NCI-H524 (cell line): ENCODE measurements at regions not wholly inside any gene's neighbourhood (a gene's known extent, or its start where the extent isn't known, plus 50 kb on each side); places are given as distances from the start of the nearest gene placed in this dataset.
"Not testable (repeated sequence)": the region's sequence is repeated elsewhere in the genome, so short reads cannot be mapped to it uniquely, and the experiment has no call there.

ENCODE experiments used
- DNase-seq, 2 experiments: peaks; one replicate each; lab custom pipeline; 2025; lab: John Stamatoyannopoulos, UW

DNA sequence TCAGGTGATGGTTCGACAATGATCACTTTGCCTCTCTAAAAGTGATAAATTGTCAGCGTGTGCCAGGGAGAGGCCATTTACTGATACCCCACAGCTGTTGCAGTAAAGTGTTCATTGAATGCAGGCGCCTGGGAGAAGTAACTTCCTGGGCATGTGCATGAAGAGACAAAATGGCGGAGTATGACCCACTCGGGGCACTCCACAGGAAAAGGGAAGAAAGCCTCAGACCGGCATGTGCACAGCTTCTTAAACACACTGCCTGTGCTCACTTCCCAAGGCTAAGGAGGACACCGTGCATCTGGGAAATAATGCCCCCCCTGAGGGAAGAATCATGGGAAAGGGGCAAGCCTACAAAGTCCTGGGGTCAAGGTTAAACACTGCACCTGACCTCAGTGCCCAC, 329.5 kb downstream of the ICE1 start:
- DNase-seq: no peak

GRCh38 chr5:5751498-5751897, 329.0 kb downstream of the ICE1 start:
- no peak for DNase-seq

DNA sequence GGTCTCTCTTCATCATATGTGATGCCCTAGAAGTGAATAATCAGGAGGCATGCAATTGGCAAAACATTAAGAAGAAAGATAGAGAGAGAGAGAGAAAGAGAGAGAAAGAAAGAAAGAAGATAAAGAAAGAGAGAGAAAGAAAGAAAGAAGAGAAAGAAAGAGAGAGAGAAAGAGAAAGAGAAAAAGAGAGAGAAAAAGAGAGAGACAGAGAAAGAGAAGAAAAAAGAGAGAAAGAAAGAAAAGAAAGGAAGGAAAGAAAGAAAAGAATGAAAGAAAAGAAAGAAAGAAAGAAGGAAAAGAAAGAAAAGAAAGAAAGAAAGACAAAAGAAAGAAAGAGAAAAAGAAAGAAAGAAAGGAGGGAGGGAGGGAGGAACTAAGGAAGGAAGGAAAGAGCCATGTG, 318.9 kb downstream of the ICE1 start:
- no peak for DNase-seq

GRCh38 chr5:5739490-5739945, 317.0 kb downstream of the ICE1 start:
- DNase-seq: no peak

DNA sequence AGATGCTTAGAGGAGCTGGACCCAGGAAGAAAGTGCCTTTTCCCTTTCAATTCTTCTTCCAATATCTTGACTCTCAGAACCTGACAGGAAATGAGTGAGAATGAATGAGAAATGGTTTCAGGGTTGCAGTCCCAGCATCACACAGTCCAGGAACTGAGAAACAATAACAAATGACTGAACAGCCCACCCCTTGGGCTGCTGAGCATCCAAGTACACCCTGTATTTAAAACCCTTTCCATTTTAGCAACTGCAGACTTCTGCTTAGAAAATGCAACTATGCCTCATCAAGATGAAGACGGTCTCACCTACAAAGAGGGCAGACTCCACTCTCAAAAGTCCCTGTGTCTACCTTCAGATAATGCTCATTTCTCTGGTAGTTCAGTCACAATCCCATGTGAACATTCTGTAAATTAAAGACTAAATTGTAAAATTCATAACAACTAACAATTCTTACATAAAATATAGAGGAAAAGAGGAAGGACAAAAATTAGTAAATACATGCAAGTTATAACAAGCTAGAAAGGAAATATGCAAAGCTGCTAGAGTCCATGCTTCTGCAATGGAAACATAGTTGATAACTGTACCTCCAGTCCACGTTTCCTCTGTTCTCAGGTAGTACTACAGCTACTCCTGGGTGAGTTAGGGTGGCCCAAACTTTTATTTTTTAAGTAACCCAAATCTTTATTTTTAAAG, 316.5 kb downstream of the ICE1 start:
- no peak for DNase-seq

- DNase-seq: no peak
Measured at GRCh38 chr5:5736007-5736406, 313.5 kb downstream of the ICE1 start.

- DNase-seq: not testable (repeated sequence)
Measured at GRCh38 chr5:5733058-5733457, 310.6 kb downstream of the ICE1 start.

GRCh38 chr5:5726401-5726800, 303.9 kb downstream of the ICE1 start:
- DNase-seq: no peak

GRCh38 chr5:5721881-5722280, 299.4 kb downstream of the ICE1 start:
- no peak for DNase-seq

- DNase-seq: peak in 1 of 2 experiments; percentile 44
Measured at GRCh38 chr5:5719292-5719691, 296.8 kb downstream of the ICE1 start.

DNA sequence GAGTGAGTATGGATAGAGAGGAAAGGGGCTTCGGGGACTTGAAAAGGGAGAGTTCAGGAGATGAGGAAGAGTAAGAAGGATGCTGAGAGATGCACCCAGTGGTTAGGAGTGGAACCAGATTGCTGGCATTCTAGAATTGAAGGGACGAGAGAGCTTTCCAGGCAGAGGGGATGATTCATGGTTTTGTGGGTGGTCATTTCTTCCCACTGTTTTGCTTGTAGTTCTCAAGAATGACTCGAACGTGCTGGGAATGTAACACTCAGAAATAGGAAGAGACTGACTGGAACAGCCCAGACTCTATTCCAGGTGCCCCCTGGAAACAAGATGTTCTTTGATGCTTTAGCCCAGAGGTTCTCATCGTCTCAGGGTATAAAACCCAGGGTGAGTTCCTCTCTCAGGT, 294.2 kb downstream of the ICE1 start:
- DNase-seq: no peak

DNA sequence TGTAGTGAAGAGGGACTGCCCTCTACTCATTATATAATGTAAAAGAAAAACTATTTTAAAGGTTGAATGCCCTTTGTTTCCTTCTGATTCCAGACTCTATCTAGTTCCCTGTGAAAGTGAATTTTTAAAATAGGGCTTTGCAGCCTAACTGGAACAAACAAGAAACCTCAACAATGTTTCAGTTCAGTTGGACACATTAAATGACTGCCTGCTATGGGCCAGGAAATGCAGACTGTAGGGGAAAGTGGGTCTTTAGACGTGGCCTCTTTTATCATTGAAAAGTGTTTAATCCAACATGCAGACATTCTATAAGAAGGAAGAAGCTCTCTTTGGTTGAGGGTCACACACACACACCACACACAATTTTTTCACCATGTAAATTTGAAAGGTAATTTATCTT, 289.1 kb downstream of the ICE1 start:
- DNase-seq: no peak

DNA sequence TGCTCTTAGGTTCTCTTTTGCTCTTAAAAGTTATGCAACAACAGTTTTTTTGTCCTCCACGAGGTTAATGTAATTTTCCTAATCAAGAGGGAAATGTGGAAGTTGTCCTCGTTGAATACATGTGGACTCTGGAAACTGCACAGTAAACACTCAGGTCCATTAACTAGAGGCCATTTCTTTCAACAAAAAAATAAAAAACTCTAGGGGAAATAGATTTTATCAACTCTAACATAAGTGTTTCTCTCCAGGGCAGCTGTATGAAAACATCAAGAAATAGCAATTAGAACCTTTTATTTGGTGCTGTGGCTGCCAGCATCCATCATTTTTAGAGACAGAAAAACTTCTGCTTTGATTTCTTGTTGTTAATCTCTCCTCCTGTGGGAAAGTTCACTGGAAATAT, 288.6 kb downstream of the ICE1 start:
- no peak for DNase-seq

DNA sequence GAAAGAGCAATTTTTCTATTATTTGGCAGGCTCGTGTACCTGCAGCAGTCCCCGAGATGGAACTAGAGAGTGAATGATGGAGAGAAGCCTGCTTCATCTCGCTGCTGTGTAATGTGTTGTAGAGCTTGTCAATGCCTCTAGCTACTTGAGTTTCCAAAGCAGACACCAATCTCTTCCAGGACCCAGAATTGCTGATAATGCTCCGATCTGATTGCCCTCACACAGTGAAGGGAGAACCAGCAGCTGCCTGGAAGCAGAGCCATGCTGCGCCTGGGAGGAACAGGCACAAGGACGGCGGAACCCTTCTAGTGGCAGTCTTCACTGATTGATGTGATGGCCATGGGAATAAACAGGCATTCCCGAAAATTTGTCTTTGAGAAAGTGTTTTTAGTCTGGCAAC, 288.0 kb downstream of the ICE1 start:
- DNase-seq: no peak

- no peak for DNase-seq
Measured at GRCh38 chr5:5708367-5708919, 286.0 kb downstream of the ICE1 start.

DNA sequence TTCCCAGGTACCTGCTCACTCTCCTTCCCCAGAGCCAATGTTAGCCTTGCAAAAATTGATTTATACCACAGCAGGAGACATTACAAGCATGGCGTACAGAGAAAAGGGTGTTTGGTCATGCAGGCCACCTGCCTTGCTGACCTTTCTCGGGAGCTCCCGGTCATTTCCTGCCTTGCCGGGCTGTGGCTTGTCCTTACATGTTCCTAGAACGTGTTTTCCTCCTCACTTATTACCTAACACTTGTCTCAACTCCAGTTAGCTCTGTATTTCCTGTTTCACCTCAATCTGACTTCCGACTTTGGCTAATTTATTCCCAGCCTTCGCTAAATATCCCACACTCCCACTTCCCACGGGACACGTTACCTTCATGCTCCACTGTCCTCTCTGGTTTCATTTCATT, 282.5 kb downstream of the ICE1 start:
- DNase-seq: no peak

- no peak for DNase-seq
Measured at GRCh38 chr5:5704352-5704751, 281.9 kb downstream of the ICE1 start.

GRCh38 chr5:5702934-5703333, 280.5 kb downstream of the ICE1 start:
- DNase-seq: no peak

DNA sequence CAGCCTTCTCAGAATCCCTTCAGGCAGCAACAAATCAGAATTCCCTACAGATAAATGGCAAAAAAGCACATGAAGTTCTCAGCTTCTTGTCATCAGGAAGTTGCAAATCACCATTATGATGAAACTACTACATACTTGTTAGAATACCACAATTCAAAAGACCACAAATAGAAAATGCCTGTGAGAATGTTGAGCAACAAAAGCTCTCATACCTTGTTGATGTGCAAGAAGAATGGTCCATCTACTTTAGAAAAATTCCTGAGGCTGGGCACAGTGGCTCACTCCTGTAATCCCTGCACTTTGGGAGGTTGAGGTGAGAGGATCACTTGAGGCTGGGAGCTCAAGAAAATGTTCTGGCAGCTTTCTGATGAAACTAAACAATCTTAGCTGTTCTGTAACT, 278.1 kb downstream of the ICE1 start:
- DNase-seq: no peak

GRCh38 chr5:5699062-5699461, 276.6 kb downstream of the ICE1 start:
- DNase-seq: no peak

DNA sequence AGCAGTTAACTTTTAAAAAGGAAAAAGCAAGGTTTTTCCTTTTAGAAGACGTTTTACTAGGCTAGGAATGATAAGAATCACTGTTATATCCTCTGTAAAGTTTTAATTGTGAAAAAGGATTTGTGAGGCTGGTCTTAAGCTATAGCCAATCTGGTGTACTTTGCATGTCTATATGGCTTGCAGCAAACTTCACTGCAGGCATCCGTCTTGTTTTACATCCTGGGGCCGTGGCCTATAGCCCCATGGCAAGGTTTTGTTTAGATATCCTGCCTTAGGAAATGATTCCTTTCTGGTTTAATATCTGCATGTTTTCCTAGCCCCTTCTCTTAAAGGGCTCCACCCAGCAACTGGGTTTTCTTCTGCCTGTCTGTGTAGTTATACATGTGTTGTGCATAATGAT, 272.8 kb downstream of the ICE1 start:
- no peak for DNase-seq

DNA sequence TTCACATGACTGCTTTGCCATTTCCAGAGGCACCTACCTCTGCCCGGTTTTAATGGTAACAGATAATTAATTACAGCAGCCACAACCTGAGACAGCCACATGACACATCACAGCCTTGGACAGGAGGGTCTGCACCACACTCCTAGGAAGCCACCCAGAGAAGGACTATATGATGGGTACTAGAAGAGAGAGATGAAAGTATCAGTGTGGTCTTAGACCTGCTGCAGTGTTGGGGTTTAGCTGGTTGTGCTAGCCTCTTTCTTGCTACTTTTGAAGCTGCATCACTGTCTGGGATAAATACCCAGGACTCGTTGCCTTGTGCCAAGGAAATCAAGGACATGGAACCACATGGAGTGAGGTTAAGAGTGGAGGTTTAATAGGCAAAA, 266.4 kb downstream of the ICE1 start:
- DNase-seq: no peak

- no peak for DNase-seq
Measured at GRCh38 chr5:5688194-5688924, 265.9 kb downstream of the ICE1 start.
